Epithelial cell of proximal tubule (primary cell): ENCODE measurements at regions not wholly inside any gene's neighbourhood (a gene's known extent, or its start where the extent isn't known, plus 50 kb on each side); places are given as distances from the start of the nearest gene placed in this dataset.

ENCODE experiments used
- DNase-seq: peaks from one replicate; pipeline ENCODE4 v3.0.0-alpha.2; 2011; ENCODE audit warnings: low read depth
- H3K4me3 ChIP-seq: 2 replicates; pipeline ENCODE4 v1.5.1; 2011; ENCODE audit warnings: low read depth, mild to moderate bottlenecking, low read length
- TF ChIP-seq, protein P1 (sequence below): conservative IDR thresholded peaks from 2 replicates; pipeline ENCODE4 v1.5.1; 2012; ENCODE audit warnings: low read depth, mild to moderate bottlenecking, low read length

DNA sequence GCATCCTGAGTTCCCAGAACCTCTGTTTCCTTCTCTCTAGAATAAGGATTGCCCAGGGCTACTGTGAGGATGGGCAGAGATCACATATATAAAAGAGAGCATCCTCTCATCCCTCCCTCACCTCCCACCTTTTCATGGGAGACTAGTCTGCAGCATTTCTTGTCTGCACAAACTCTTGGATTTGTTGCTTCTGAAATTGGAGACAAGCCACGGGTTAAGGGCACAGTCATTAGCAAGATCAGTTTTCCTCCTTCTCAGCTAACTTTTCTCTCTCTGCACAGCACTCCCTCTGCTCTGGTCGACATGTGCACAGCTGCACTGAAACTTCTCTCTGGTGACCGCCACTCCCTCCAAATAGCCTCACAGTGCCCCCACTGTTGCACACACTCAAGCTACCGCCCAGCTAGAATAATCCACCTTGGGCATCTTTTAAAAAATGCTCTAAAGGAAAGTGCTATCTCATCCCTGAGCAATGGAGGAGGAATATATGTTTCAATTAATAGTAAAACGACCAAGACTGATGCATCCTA is 50.9 kb upstream of the DUSP22 start:
- DNase-seq, result no peak
- no peak overlapping the region for H3K4me3 ChIP-seq
- TF ChIP-seq, protein P1, sequence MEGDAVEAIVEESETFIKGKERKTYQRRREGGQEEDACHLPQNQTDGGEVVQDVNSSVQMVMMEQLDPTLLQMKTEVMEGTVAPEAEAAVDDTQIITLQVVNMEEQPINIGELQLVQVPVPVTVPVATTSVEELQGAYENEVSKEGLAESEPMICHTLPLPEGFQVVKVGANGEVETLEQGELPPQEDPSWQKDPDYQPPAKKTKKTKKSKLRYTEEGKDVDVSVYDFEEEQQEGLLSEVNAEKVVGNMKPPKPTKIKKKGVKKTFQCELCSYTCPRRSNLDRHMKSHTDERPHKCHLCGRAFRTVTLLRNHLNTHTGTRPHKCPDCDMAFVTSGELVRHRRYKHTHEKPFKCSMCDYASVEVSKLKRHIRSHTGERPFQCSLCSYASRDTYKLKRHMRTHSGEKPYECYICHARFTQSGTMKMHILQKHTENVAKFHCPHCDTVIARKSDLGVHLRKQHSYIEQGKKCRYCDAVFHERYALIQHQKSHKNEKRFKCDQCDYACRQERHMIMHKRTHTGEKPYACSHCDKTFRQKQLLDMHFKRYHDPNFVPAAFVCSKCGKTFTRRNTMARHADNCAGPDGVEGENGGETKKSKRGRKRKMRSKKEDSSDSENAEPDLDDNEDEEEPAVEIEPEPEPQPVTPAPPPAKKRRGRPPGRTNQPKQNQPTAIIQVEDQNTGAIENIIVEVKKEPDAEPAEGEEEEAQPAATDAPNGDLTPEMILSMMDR, result no peak
